ENCODE measurements at regions not wholly inside any gene's neighbourhood (a gene's known extent, or its start where the extent isn't known, plus 50 kb on each side); places are given as distances from the start of the nearest gene placed in this dataset.

GRCh38 chr2:140041239-140041638 is 1261.0 kb upstream of the NXPH2 start:
- Mint-ChIP-seq H3K4me1 (ENCODE audit: unreplicated experiment) (no peaks in the 10 kb centered on the region), H3K9me3 (no peaks in the 10 kb centered on the region), H3K27me3 (no peaks in the 10 kb centered on the region), H3K4me3 (no peak overlapping the region), H3K27ac (no peak overlapping the region), H3K36me3 (no peaks in the 10 kb centered on the region)
- no peak for TF ChIP-seq CTCF (conservative IDR thresholded peaks at IDR 0.05)
- DNase-seq (ENCODE audit: extremely low spot score, unreplicated experiment): no peak

- H3K27ac Mint-ChIP-seq: no peak overlapping the region
- no peaks in the 10 kb centered on the region for H3K9me3 Mint-ChIP-seq
- no peaks in the 10 kb centered on the region for H3K27me3 Mint-ChIP-seq
- H3K4me1 Mint-ChIP-seq (ENCODE audit: unreplicated experiment): no peaks in the 10 kb centered on the region
- H3K4me3 Mint-ChIP-seq: no peak overlapping the region
- no peak for TF ChIP-seq CTCF (conservative IDR thresholded peaks at IDR 0.05)
- H3K36me3 Mint-ChIP-seq: no peaks in the 10 kb centered on the region
- DNase-seq (ENCODE audit: extremely low spot score, unreplicated experiment): no peak
These were observed 1253.4 kb upstream of the NXPH2 start for GRCh38 chr2:140033638-140034037.

GRCh38 chr2:140027966-140028365 is 1247.8 kb upstream of the NXPH2 start:
- H3K36me3 Mint-ChIP-seq: no peaks in the 10 kb centered on the region
- DNase-seq (ENCODE audit: extremely low spot score, unreplicated experiment): no peak
- no peak overlapping the region for H3K27ac Mint-ChIP-seq
- H3K4me1 Mint-ChIP-seq (ENCODE audit: unreplicated experiment): no peaks in the 10 kb centered on the region
- H3K4me3 Mint-ChIP-seq: no peak overlapping the region
- no peak for TF ChIP-seq CTCF (conservative IDR thresholded peaks at IDR 0.05)
- H3K27me3 Mint-ChIP-seq: no peaks in the 10 kb centered on the region
- no peaks in the 10 kb centered on the region for H3K9me3 Mint-ChIP-seq

- H3K9me3 Mint-ChIP-seq: no peaks in the 10 kb centered on the region
- no peak for DNase-seq (ENCODE audit: extremely low spot score, unreplicated experiment)
- no peaks in the 10 kb centered on the region for H3K27me3 Mint-ChIP-seq
- H3K4me1 Mint-ChIP-seq (ENCODE audit: unreplicated experiment): no peaks in the 10 kb centered on the region
- TF ChIP-seq CTCF (conservative IDR thresholded peaks at IDR 0.05): no peak
- no peak overlapping the region for H3K4me3 Mint-ChIP-seq
- no peak overlapping the region for H3K27ac Mint-ChIP-seq
- H3K36me3 Mint-ChIP-seq: no peaks in the 10 kb centered on the region
These were observed 1247.1 kb upstream of the NXPH2 start for GRCh38 chr2:140027320-140027719.

GRCh38 chr2:140023291-140023690 is 1243.1 kb upstream of the NXPH2 start:
- no peaks in the 10 kb centered on the region for H3K27me3 Mint-ChIP-seq
- no peak overlapping the region for H3K4me3 Mint-ChIP-seq
- no peaks in the 10 kb centered on the region for H3K9me3 Mint-ChIP-seq
- H3K4me1 Mint-ChIP-seq (ENCODE audit: unreplicated experiment): no peaks in the 10 kb centered on the region
- no peak overlapping the region for H3K27ac Mint-ChIP-seq
- no peak for DNase-seq (ENCODE audit: extremely low spot score, unreplicated experiment)
- no peaks in the 10 kb centered on the region for H3K36me3 Mint-ChIP-seq
- no peak for TF ChIP-seq CTCF (conservative IDR thresholded peaks at IDR 0.05)

GRCh38 chr2:140018541-140018940 is 1238.4 kb upstream of the NXPH2 start:
- Mint-ChIP-seq H3K27me3 (peaks cover 4% of the 10 kb centered on the region), H3K27ac (no peak overlapping the region), H3K4me3 (no peak overlapping the region), H3K36me3 (no peaks in the 10 kb centered on the region), H3K9me3 (no peaks in the 10 kb centered on the region), H3K4me1 (ENCODE audit: unreplicated experiment) (no peaks in the 10 kb centered on the region)
- no peak for DNase-seq (ENCODE audit: extremely low spot score, unreplicated experiment)
- TF ChIP-seq CTCF (conservative IDR thresholded peaks at IDR 0.05): no peak

Data from type B pancreatic cell (in vitro differentiated cells).